ENCODE measurements at regions not wholly inside any gene's neighbourhood (a gene's known extent, or its start where the extent isn't known, plus 50 kb on each side); places are given as distances from the start of the nearest gene placed in this dataset.

- TF ChIP-seq CTCF (IDR thresholded peaks at IDR 0.05; ENCODE audit: extremely low read depth in 1 of 2, insufficient read depth in 1 of 2, low read depth in 1 of 2, low read length in 2 of 2): no peak
- TF ChIP-seq POLR2A (IDR thresholded peaks at IDR 0.05; ENCODE audit: low read depth, low read length): no peak
- TF ChIP-seq MAX (IDR thresholded peaks at IDR 0.05; ENCODE audit: insufficient read depth, insufficient read length): no peak
- TF ChIP-seq POLR2AphosphoS5 (IDR thresholded peaks at IDR 0.05; ENCODE audit: insufficient read depth, low read depth, low read length): no peak
- TF ChIP-seq MYC (IDR thresholded peaks at IDR 0.05; ENCODE audit: low read depth, low read length): no peak
Observed at GRCh38 chr5:134468921-134469400, 56.5 kb upstream of the JADE2 start.

Data from endothelial cell of umbilical vein (primary cell).